Stimulated activated memory B cell treated with anti-CD40 and anti-IgM and Interleukin-4, amounts not matched to agents 10 μg/mL and 1 μg/mL and 100 μg/mL, for 72 hours (primary cell): ENCODE measurements at regions not wholly inside any gene's neighbourhood (a gene's known extent, or its start where the extent isn't known, plus 50 kb on each side); places are given as distances from the start of the nearest gene placed in this dataset.

Source experiments
- ATAC-seq: fragments of 150-1000 bp; cut with Tn5 transposase; 2 replicates; pipeline ENCODE4 v1.10.0; 2021
- H3K27ac Mint-ChIP-seq: one replicate; pipeline ENCODE4 v1.8.0; 2022; ENCODE audit warnings: mild to moderate bottlenecking, mixed read lengths
- H3K27me3 Mint-ChIP-seq: one replicate; pipeline ENCODE4 v1.8.0; 2022; ENCODE audit warnings: mixed read lengths
- H3K36me3 Mint-ChIP-seq: one replicate; pipeline ENCODE4 v1.8.0; 2022; ENCODE audit warnings: mixed read lengths
- H3K4me1 Mint-ChIP-seq: one replicate; pipeline ENCODE4 v1.8.0; 2022; ENCODE audit warnings: mixed read lengths
- H3K4me3 Mint-ChIP-seq: one replicate; pipeline ENCODE4 v1.8.0; 2022; ENCODE audit warnings: mild to moderate bottlenecking, moderate library complexity, mixed read lengths
- H3K9me3 Mint-ChIP-seq: one replicate; pipeline ENCODE4 v1.8.0; 2022; ENCODE audit warnings: mixed read lengths

- H3K4me1 Mint-ChIP-seq: no peaks in the 10 kb centered on the region
- H3K27ac Mint-ChIP-seq: no peak overlapping the region
- ATAC-seq: no peak
- H3K36me3 Mint-ChIP-seq: no peaks in the 10 kb centered on the region
- H3K4me3 Mint-ChIP-seq: no peak overlapping the region
- H3K9me3 Mint-ChIP-seq: peaks cover 2% of the 10 kb centered on the region
- H3K27me3 Mint-ChIP-seq: no peaks in the 10 kb centered on the region
Measured at GRCh38 chr7:84848219-84848973, 338.5 kb downstream of the SEMA3D start.

GRCh38 chr7:84847790-84848189, 339.1 kb downstream of the SEMA3D start:
- no peak for ATAC-seq
- H3K27me3 Mint-ChIP-seq: no peaks in the 10 kb centered on the region
- no peaks in the 10 kb centered on the region for H3K36me3 Mint-ChIP-seq
- H3K27ac Mint-ChIP-seq: no peak overlapping the region
- H3K4me1 Mint-ChIP-seq: no peaks in the 10 kb centered on the region
- peaks cover 2% of the 10 kb centered on the region for H3K9me3 Mint-ChIP-seq
- no peak overlapping the region for H3K4me3 Mint-ChIP-seq

- Mint-ChIP-seq H3K27ac (no peak overlapping the region), H3K4me1 (no peaks in the 10 kb centered on the region), H3K4me3 (no peak overlapping the region), H3K9me3 (peaks cover 2% of the 10 kb centered on the region), H3K27me3 (no peaks in the 10 kb centered on the region), H3K36me3 (no peaks in the 10 kb centered on the region)
- ATAC-seq: no peak
Measured at GRCh38 chr7:84847038-84847437, 339.8 kb downstream of the SEMA3D start.

- Mint-ChIP-seq H3K27me3 (no peaks in the 10 kb centered on the region), H3K9me3 (peaks cover 2% of the 10 kb centered on the region), H3K4me1 (no peaks in the 10 kb centered on the region), H3K4me3 (no peak overlapping the region), H3K27ac (no peak overlapping the region), H3K36me3 (no peaks in the 10 kb centered on the region)
- no peak for ATAC-seq
Measured at GRCh38 chr7:84845971-84846370, 340.9 kb downstream of the SEMA3D start.

DNA sequence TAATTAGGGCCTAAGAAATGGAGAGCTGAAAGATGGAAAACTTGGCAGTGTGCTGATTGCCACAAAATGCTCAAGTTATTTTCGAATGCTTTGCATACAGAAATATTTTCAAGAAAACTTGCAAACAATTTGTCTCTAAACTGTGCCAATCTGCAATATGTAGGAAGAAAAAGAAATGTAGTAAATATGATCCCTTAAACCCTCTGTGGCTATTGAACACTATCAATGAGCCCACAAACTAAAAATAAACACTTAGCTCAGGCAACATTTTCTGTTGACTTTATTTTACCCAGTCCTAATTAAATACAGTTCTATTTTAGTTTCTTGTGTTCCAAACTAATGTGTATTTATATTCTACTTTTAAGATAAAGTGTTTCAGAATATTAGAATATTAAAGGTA, 342.1 kb downstream of the SEMA3D start:
- no peak for ATAC-seq
- Mint-ChIP-seq H3K9me3 (peaks cover 2% of the 10 kb centered on the region), H3K27ac (no peak overlapping the region), H3K36me3 (no peaks in the 10 kb centered on the region), H3K4me1 (no peaks in the 10 kb centered on the region), H3K27me3 (no peaks in the 10 kb centered on the region), H3K4me3 (no peak overlapping the region)

- ATAC-seq: no peak
- Mint-ChIP-seq H3K9me3 (peaks cover 2% of the 10 kb centered on the region), H3K27me3 (no peaks in the 10 kb centered on the region)
Measured at GRCh38 chr7:84841809-84842208, 345.0 kb downstream of the SEMA3D start.

DNA sequence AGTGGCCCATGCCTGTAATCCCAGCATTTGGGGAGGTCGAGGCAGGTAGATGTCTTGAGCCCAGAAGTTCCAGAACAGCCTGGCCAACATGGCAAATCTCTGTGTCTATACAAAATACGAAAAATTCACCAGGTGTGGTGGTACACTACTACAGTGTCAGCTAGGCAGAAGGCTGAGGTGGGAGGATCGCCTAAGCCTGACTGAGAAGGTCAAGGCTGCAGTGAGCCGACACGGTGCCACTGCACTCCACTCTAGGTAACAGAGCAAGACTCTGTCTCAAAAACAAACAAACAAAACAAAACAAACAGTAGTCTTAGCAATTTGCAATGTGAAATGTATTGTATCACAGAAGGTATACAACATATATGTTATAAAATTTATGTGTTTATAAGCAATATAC, 348.0 kb downstream of the SEMA3D start:
- no peaks in the 10 kb centered on the region for H3K27me3 Mint-ChIP-seq
- H3K27ac Mint-ChIP-seq: no peak overlapping the region
- H3K4me3 Mint-ChIP-seq: no peak overlapping the region
- H3K4me1 Mint-ChIP-seq: no peaks in the 10 kb centered on the region
- H3K36me3 Mint-ChIP-seq: no peaks in the 10 kb centered on the region
- ATAC-seq: no peak
- no peaks in the 10 kb centered on the region for H3K9me3 Mint-ChIP-seq

More at GRCh38 chr7:84841809-84842208, 345.0 kb downstream of the SEMA3D start:
- H3K27ac Mint-ChIP-seq: no peak overlapping the region
- H3K4me3 Mint-ChIP-seq: no peak overlapping the region
- H3K36me3 Mint-ChIP-seq: no peaks in the 10 kb centered on the region
- no peaks in the 10 kb centered on the region for H3K4me1 Mint-ChIP-seq

- peak; percentile 31 for ATAC-seq
- no peak overlapping the region for H3K4me3 Mint-ChIP-seq
- no peaks in the 10 kb centered on the region for H3K9me3 Mint-ChIP-seq
- no peak overlapping the region for H3K27ac Mint-ChIP-seq
- no peaks in the 10 kb centered on the region for H3K36me3 Mint-ChIP-seq
- no peaks in the 10 kb centered on the region for H3K4me1 Mint-ChIP-seq
- H3K27me3 Mint-ChIP-seq: no peaks in the 10 kb centered on the region
Measured at GRCh38 chr7:84837405-84837804, 349.5 kb downstream of the SEMA3D start.

GRCh38 chr7:84829719-84830118, 357.1 kb downstream of the SEMA3D start:
- no peak for ATAC-seq
- H3K4me3 Mint-ChIP-seq: no peak overlapping the region
- H3K27ac Mint-ChIP-seq: no peak overlapping the region
- no peaks in the 10 kb centered on the region for H3K4me1 Mint-ChIP-seq
- no peaks in the 10 kb centered on the region for H3K36me3 Mint-ChIP-seq
- H3K9me3 Mint-ChIP-seq: peaks cover 2% of the 10 kb centered on the region
- H3K27me3 Mint-ChIP-seq: no peaks in the 10 kb centered on the region

DNA sequence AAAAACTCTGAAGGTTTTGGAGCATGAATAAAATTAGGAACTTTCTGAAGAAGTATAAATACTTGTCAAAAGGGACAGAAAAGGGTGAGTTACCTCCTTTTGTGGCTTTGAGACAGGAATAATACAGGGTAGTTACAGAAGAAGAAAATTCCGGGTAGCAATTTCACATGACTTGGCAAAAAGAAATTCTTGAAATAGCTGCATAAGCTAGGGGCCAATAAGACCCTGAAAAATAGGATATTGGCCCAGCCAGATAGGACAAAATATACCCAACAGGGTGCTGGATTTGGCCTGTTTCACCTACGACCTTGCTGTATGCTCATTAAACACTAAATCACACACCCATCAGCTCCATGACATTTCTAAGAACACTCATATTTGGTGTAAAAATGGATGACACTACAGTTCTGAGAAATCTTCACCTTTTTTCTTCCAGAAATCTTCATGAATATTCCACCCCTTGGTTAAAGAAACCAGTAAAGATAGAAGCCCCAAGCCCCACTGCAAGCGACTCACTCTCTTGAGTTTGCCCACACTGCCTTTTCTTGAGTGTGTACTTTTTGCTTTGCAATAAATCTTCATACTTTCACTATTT, 362.7 kb downstream of the SEMA3D start:
- Mint-ChIP-seq H3K4me1 (no peaks in the 10 kb centered on the region), H3K27ac (no peak overlapping the region), H3K27me3 (no peaks in the 10 kb centered on the region), H3K36me3 (no peaks in the 10 kb centered on the region), H3K4me3 (no peak overlapping the region), H3K9me3 (peaks cover 7% of the 10 kb centered on the region)
- no peak for ATAC-seq

DNA sequence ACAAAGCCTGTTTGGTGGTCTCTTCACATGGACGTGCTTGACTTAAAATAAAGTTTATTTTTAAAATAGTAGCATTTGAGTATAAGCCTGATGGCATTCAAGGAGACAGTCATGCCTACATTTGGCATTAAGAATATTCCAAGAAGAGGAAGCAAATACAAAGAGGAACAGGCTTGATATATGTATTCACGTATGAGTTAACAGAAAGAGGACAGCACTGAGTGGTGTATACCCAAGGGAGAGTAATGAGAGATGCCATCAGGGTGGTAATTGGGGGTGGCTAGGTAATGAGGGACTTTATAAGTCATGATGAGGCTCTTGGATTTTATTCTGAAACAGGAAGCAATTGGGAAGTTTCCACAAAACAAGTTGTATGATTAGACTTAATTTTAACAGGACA, 363.3 kb downstream of the SEMA3D start:
- H3K4me3 Mint-ChIP-seq: no peak overlapping the region
- H3K27me3 Mint-ChIP-seq: no peaks in the 10 kb centered on the region
- H3K27ac Mint-ChIP-seq: no peak overlapping the region
- no peak for ATAC-seq
- H3K36me3 Mint-ChIP-seq: no peaks in the 10 kb centered on the region
- no peaks in the 10 kb centered on the region for H3K4me1 Mint-ChIP-seq
- peaks cover 7% of the 10 kb centered on the region for H3K9me3 Mint-ChIP-seq

DNA sequence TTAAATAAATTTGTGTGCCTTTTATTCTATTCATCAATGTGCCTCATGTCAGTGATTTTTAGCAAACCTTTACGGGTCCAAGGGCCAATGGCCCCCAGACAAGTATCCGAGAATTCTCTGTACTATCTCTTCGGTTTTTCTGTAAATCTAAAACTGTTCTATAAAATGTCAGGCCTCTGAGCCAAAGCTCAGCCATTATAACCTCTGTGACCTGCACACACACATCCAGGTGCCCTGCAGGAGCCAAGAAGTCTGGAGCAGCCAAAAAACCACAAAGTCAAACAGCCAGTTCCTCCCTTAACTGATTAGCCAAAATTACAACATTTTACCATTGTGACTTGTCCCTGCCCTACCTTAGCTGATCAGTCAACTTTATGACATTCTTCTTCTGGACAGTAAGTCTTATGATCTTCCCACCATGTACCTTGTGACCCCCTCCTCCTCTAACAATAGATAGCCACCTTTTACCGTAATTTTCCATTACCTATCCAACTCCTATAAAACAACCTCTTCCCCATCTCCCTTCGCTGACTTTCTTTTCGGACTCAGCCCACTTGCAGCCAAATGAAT, 363.8 kb downstream of the SEMA3D start:
- no peak overlapping the region for H3K4me3 Mint-ChIP-seq
- no peaks in the 10 kb centered on the region for H3K36me3 Mint-ChIP-seq
- H3K27me3 Mint-ChIP-seq: no peaks in the 10 kb centered on the region
- H3K27ac Mint-ChIP-seq: no peak overlapping the region
- no peak for ATAC-seq
- no peaks in the 10 kb centered on the region for H3K4me1 Mint-ChIP-seq
- peaks cover 7% of the 10 kb centered on the region for H3K9me3 Mint-ChIP-seq

DNA sequence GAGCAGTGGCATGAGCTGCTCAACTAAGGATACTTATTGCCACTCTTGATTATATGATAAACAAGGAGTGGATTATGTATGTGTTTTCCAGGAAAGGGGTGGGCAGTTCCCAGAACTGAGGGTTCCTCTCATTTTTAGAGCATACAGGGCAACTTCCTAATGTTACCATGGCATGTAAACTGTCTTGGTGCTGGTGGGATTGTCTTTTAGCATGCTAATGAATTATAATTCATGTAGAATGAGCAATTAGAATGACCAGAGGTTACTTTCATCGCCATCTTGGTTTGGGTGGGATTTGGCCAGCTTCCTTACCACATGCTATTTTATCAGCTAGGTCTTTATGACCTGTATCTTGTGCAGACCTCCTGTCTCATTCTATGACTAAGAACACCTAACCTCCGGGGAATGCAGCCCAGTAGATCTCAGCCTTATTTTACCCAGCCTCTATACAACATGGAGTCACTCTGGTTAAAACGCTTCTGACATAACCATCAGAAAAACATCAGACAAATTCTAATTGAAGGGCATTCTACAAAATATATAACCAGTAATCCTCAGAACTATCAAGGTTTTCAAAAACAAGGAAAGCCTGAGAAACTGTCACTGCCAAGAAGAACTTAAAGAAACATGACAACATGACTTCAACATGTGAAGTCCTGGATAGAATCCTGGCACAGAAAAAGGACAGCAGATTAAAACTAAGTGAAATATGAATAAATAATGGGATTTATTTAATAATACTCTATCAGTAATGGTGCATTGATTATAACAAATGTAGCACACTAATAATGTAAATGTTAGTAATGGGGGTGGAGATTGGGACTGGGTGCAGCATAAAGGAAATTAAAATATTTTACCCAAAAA, 365.0 kb downstream of the SEMA3D start:
- H3K4me1 Mint-ChIP-seq: no peaks in the 10 kb centered on the region
- no peaks in the 10 kb centered on the region for H3K27me3 Mint-ChIP-seq
- no peak overlapping the region for H3K4me3 Mint-ChIP-seq
- no peak overlapping the region for H3K27ac Mint-ChIP-seq
- H3K36me3 Mint-ChIP-seq: no peaks in the 10 kb centered on the region
- H3K9me3 Mint-ChIP-seq: peaks cover 7% of the 10 kb centered on the region
- no peak for ATAC-seq

GRCh38 chr7:84820481-84820880, 366.4 kb downstream of the SEMA3D start:
- Mint-ChIP-seq H3K4me1 (no peaks in the 10 kb centered on the region), H3K4me3 (no peak overlapping the region), H3K27me3 (no peaks in the 10 kb centered on the region), H3K27ac (no peak overlapping the region), H3K36me3 (no peaks in the 10 kb centered on the region), H3K9me3 (peaks cover 5% of the 10 kb centered on the region)
- ATAC-seq: no peak

DNA sequence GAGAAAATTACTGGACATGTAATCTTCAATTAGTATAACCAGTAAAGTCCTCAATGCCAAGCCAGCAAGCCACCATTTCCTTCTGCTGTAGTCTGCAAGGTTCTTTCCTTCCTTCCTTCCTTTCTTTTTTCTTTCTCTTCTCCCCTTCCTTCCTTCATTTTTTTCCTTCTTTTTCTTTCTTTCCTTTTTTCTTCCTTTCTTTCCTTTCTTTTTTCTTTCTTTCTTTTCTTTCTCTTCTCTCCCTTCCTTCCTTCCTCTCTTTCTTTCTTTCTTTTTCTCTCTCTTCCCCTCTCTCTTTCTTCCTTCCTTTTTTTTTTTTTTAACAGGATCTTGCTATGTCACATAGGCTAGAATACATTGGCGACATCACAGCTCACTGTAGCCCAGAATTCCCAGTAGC, 369.8 kb downstream of the SEMA3D start:
- no peaks in the 10 kb centered on the region for H3K4me1 Mint-ChIP-seq
- H3K9me3 Mint-ChIP-seq: no peaks in the 10 kb centered on the region
- no peak for ATAC-seq
- H3K27me3 Mint-ChIP-seq: no peaks in the 10 kb centered on the region
- no peak overlapping the region for H3K4me3 Mint-ChIP-seq
- no peak overlapping the region for H3K27ac Mint-ChIP-seq
- H3K36me3 Mint-ChIP-seq: no peaks in the 10 kb centered on the region
